GM21447 (cell line): ENCODE measurements at regions not wholly inside any gene's neighbourhood (a gene's known extent, or its start where the extent isn't known, plus 50 kb on each side); places are given as distances from the start of the nearest gene placed in this dataset.
A peak's percentile ranks its signal among the peaks of the same experiment; 100 is the strongest.
"Not testable (repeated sequence)": the region's sequence is repeated elsewhere in the genome, so short reads cannot be mapped to it uniquely, and the experiment has no call there.

Experiments used
- ATAC-seq: cut with Tn5 transposase; IDR thresholded peaks from one replicate; pipeline ENCODE4 v1.9.1; 2021; ENCODE audit not compliant: unreplicated experiment

DNA sequence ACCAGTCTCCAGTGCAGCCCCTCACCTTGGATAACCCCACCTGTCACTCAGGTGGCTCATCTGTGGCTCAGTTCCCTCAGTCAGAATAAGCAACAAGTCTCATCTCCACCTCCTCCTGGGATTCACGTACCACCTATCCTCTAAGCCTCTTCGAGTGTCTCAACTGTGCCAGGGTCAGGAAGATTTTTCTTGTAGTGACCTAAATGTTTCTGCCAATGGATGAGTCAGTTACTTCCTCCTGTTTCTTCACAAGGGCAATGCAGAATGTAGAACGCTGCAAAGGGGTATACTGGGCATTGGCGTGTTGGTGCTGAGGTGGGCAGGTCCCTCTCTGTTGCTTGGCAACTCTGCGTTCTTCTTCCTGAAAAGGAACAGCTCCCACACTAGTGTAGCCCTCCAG, 213.3 kb upstream of the CXCR4 start:
- no peak for ATAC-seq

DNA sequence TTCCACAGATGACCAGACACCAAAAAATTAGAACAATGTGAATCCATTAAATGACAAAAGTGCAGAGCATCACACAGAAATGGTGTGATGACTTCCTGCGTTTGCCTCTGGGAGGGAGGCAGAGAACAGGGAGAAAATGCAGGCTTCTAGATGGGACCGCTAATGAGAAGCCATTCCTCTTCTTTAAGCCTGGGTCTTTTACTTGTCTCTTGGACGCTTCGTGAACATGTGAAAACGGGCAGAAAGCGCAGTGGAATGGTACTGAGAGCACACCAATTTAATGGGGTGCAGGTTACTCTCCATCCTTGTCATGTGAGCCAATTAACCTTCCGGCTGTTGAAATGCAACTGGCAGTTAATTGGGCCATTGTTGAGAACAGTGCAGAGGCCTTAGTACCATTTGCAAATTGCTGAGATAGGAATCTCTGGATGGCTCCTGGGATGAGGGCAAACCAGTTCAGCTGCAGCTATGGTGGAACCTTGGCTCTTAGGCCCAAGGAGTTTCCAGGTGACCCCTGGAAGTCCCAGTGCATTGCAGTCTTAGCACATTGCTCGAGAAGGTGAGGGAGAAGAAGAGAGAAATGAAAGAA, 210.4 kb upstream of the CXCR4 start:
- no peak for ATAC-seq

DNA sequence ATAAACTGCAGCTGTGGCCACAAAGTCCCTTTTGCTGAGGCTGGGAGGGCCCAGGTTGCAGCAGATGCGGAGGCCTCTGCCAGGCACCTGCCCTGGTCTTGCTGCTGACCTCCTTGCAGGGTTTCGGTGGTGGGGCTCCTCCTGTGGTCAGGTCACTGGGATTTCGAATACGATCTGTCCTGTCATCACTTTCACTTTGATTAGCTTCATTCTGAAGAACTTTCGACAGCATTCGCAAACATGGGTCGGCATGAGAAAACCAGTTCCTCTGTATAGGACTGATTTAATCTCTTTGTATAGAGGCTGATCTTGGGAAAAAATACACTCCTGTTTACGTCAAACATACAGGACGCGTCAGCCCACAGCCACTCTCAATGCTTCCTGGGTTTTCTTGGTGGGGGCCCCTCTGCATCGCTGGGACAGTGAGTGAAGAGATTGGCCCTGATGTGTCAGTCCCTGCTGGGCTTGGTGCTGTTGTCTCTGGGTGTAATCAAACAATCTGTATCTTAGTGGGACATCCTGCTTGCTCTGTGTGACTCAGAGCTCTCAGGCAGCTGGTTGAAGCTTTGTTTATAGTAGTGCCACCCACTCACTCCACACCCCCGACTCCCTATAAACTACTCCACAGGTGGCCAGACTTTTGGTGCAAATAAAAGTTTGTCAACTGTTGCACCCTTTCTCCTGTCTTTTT, 209.4 kb upstream of the CXCR4 start:
- peak; percentile 84 for ATAC-seq

DNA sequence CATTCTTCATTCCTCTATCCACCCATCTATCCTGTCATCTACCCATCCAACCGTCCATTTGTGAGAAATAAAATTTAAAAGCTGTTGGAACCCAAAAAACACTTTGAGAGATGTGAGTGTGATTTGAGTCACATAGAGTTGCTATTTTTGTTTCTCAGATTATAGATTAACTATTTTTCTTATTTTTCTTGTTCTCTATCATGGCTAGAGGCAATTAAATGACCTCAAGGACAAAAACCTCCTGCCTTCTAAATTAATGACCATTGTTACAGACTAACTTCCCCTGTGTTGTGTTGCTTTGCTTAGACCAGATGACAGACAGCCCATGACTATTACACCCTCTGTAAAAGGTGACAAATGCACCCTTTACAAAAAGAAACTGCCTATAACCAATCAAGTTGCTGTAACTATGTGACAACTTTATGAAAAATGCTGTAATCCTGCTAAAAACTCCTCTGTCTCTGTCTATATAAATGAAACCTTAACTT, 207.9 kb upstream of the CXCR4 start:
- ATAC-seq: no peak

DNA sequence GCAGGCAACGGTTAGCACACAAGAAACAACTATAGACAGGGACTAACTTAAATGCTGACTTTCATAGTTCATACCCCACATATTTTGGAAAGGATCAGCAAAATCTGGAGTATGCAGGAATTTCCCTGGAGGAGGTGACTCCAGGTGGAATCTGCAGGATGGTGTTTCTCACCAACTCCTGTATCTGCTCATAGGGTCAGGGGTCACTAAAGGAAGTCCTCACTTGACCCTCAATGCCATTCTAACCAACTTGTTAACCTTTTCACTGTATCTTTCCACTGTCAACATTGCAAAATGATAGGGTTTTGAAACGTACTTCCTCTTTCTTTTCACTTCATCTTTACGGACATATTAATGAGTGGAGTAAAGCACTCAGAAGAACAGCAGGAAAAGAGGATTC, 207.0 kb upstream of the CXCR4 start:
- ATAC-seq: no peak

DNA sequence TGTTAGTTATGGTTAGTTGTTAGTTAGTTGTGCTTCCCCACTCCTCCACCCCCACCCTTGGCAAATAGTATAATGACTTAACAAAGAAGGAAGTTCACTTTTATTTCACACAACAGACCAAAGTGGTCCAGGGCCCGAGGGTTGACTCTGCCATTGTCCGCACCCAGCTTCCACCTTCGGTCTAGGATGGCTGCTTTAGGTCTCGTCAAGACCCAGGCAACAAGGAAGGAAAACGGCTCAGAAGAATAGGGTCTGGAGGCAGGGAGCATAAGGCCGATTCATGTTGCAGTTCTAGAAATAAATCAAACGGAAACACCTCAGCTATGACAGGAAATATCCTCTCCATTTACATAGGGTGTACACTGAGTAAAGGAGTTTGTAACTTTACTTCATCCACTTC, 206.0 kb upstream of the CXCR4 start:
- ATAC-seq: no peak

DNA sequence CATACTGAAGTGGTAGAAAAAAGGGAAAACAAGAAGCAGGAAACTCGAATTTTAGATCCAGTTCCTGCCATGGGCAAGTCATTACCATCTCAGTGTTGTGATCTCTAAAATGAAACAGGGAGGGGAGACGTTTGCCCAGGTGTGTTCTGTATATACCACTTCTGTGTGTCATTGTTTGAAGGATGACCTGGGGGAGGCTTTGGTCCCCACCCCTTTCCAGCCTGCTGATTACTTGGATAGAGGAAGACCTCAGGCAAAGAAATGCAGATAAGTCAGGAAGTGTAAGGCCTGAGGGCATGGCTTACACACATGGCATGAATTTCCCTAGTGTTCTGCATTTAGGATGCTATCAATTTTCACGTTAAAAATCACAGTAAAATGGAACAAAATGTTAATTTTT, 205.2 kb upstream of the CXCR4 start:
- ATAC-seq: no peak

DNA sequence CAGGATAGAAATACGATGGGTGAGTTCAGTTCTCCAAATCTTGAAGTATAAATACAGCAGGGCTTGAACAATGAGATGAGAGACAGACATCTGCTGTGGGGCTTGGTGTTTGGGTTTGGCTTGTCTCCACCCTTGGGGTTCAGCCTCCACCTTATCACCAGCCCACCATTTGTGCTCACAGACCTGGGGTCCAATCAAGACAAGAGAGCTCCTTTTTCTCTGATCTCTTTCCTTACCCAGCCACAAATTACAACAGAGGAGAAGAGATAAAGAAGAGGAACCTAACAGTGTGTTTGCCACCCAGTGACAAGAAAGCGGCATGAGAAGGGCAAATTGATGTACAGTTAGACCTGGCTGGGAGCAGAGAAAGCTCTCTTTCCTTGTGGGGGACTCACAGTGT, 204.5 kb upstream of the CXCR4 start:
- no peak for ATAC-seq

DNA sequence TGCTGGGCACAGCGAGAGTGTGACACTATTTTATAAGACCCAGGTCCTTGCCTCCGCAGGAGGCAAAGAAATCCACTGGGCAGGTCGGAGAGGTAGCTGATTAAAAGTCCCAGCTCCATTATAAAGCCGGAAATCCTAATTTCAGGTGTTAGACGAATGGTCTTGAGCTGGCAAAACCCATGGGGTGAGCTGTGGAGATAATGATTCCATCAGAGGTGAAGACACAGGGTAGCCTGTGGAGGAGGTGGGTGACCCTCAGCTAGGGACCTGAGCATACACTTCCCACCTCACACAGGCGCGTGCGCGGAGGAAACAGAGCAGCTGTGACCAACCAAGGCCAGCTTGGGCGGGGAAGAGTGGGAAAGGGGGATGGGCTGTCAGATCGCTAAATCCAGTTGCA, 201.7 kb upstream of the CXCR4 start:
- ATAC-seq: peak; percentile 14

DNA sequence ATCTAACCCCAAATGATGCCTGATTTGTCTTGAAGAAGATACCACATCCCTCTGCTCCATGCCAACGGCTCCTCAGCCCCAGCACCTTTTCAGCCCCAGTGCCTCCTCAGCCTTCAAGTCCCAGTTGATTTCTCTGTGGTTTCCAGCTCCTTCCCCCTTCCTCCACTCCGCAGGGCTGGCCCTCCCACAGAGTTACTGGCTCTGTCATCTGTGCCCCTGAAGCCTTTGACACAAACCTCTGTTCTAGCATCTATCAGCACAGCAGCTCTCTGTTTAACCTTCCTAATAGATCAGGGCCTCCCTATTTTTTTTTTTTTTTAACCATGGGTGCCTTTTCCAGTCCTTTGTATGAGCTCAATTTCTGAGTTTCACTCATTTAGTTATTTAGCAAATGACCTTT, 201.3 kb upstream of the CXCR4 start:
- no peak for ATAC-seq

DNA sequence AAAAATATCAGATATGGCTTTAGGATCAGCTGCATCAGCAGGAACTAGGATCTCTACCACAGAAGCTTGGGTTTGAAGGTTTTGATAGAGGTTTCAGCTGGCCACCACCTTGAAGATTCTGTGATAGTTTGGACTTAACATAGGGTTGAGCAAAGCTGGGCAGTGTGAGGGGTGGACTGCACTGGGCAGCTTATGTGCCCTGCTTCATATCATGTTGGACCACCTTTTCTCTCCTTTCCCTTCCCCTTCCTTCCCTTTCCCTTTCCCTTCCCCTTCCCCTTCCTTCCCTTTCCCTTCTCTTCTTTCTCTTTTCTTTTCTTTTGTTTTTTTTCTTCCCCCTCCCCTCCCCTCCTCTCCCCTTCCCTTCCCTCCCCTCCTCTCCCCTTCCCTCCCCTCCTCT, 196.3 kb upstream of the CXCR4 start:
- ATAC-seq: no peak

DNA sequence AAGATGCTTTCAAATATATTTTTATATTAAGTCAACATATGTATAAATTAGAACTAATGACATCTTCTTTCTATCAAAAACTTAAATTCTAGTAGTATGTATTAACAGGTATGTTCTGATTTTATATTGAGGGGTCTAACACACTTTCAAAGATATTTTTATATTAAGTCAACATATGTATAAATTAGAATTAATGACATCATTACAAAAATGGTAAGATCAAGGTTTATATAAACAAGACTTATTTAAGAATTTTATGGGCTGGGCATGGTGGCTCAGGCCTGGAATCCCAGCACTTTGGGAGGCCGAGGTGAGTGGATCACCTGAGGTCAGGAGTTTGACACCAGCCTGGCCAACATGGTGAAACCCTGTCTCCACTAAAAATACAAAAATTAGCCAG, 194.6 kb upstream of the CXCR4 start:
- ATAC-seq: not testable (repeated sequence)

DNA sequence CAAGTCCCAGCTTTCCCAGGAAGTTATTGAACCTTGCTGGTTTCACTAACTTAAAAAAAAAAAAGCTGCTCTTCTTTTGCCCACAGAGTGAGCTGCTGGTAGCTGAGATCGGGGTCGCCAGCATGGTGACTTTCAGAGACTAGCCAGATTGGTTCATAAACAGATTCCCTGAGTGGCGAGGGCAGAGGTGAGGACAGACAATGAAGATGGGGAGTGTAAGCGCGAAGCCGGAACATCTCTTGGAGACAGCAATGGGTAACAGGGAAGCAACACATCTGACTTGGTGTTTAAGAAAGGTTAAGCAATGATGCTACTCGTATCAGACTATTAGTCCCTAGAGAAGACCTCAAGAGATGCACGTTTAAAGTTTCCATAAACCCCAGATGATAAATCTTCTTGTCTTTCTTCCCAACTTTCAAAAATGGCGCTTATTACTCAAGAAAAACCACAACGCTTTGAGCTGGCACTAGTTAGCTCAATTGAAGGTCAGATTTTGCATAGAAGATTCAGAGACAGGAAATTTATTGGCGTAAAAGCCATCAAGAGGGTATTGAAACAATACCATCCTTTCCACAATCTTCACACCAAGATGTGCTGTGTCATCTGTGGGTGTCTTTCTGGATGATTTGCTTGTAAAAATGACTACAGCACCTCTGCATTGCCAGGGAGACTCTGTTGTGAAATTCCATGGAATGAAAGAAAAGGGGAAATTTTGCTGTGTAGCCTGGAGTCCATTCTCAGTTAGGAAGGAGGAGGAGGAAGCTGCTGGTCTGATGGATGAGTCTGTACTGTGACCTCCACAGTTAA, 193.1 kb upstream of the CXCR4 start:
- no peak for ATAC-seq

DNA sequence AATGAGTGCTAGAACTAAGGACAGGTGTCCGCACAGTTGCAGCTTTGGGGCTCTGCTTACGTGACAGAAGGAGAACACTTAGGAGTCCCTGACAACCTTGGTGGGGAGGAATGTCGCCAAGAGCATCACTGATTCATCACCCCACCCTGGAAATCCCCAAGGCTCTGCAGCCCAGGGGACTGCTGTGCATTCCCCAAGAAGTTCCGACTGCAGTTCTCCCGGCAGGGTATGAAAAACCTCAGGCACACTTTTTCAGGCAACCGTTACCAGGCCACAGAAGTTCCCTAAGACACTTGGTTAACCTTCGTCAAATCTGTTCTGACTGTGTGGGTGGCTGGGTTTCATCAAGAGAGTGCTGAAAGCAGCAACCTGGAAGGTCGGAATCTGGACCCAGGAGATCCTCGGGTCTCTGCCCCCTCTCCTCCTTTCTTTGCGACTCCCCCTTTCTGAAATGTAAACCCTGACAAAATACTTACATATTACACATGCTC, 192.1 kb upstream of the CXCR4 start:
- ATAC-seq: no peak

DNA sequence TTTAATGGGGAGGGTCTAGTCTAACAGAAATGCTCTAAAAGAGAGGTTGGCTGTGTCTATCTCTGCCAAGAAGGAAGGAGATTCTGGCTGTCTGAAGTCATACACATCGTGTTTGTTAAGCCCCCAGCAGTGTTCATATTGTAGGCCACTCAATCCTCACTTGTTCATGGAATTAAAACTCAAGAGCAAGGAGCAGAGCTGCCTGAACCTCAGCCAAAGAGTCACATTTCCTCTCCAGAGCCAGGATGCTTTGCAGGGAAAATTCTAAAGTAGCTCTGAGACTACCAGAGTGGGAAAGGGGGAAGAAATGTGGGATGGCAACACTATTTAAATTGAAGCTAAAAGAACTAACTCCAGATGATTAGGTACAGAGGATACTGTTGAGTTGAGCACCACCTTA, 190.7 kb upstream of the CXCR4 start:
- ATAC-seq: no peak

DNA sequence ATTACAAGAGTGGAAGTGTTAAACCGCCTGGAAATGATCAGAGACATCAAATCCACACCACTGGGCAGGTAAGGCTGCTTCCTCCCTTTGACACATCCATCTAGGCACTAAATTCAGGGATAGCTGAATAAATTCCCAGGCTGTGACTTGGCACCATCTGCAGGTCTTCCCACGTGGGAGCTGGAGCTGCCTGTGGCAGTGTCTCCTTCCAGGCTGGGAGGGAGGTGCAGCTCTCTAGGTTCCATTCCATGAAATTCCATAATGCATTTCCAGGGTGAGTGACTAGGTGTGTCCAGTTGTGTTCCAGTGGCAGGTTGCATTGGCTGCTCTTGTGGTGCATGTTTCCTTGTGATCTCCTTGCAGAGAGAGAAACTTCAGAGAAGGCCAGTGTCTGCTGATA, 188.9 kb upstream of the CXCR4 start:
- ATAC-seq: no peak

DNA sequence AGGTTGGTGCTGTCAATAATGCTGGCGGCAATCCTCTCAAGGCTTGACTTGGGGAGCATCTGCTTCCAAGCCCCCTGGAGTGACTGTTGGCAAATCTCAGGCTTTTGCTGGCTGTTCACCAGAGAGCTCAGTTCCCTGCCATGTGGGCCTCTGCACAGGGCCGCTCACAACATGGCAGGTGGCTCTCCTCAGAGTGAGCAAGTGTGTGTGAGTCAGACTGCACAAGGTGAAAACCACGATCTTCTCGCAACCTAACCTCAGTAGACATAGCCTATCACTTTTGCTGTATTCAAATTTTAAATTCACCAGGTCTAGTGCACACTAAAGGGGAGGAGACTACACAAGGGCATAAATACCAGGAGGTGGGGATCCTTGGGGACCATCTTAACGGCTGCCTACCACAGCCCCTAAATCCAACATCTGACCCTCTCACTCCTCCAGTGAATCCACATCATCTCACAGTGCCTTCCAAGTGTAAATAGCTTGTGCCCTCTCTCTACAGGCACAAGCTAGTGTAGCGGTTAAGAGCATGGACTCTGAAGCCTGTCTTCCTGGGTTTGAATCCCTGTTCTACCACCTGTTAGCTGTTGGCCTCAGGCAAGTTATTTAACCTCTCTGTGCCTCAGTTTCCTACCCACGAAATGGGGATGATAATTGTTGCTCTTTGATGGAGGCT, 187.7 kb upstream of the CXCR4 start:
- ATAC-seq: peak; percentile 85

DNA sequence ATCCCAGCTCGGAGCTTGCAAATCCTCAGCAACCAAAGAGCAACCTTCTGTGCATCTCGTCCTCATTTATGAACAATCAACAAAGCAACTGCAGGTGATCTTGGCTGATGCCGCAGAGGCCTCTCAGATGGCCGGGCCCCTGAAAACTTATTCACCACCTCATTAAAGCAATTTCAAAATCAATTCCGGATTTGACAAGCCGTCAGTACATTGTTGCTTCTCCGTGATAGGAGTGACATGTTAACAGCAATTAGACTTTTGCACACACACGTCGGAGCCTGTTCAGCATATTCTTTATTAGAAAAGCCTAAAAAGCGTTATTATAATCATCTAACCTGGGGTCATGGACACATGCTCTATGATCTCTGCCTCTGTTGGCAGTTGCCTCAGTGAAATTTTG, 183.1 kb upstream of the CXCR4 start:
- ATAC-seq: no peak

DNA sequence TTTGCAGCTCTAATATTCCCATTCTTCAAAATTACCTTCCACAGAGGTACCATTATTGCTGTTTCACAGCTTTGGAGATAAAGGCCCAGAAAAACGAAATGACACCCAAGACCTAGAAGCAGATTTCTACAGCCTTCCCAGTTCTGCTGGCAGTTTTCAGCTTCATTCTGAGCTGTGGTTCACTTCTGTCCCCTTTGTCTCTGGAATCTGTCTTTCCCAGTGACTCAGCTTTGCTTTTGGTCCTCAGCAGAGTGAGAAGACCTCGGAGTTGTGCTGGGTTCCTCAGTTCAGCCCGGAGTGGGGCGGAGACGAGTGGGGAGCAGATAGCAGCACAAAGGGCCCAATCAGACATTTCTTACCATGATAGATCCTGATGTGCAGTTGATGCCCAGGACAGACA, 180.7 kb upstream of the CXCR4 start:
- ATAC-seq: no peak

DNA sequence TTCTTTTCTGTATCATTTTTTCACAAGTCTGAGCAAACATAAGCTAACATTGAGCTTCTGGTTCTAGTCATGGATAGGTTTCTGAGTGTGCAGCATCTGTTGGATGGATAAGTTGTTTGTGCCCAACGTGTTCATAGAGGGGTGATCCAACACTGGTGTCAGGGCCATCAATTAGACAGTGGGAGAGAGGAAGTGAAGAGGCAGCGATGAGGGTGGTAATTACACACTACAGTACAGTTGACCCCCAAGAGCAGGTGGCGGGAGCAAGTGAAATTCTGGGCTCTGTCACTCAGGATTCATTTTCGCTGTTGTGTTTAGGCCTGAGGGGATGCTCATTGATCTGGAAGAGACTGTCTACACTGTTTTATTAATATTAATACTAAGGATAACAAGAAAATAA, 180.0 kb upstream of the CXCR4 start:
- ATAC-seq: no peak

DNA sequence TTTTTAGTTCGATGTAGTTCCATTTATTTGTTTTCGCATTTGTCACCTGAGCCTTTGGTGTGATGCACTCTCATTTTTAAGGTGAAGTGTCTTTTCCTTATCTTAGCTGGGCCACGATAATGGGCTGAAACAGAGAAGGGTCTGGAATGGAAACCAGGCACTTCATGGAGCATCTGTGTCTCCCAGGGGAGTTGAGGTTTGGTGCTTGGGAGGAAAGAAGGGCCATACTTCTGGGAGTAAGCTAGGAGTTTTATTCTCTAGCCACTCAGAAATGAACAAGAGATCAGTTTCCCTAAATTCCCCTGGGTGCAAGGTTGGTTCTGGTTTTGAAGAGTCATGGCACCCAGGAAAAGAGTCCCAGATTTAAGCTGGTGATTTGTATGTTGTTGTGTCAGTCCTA, 179.4 kb upstream of the CXCR4 start:
- no peak for ATAC-seq
